Upper lobe of left lung (tissue), 6 donors: ENCODE measurements at regions not wholly inside any gene's neighbourhood (a gene's known extent, or its start where the extent isn't known, plus 50 kb on each side); places are given as distances from the start of the nearest gene placed in this dataset.

Source experiments
- ATAC-seq, 2 donors: fragments of 200-7000 bp; cut with Tn5 transposase; one replicate each; pipeline ENCODE4 v1.9.1; 2022; ENCODE audit warnings: mild to moderate bottlenecking in 2 of 2, moderate library complexity in 2 of 2; ENCODE audit not compliant: low FRiP score in 2 of 2
- DNase-seq, 2 donors: peaks; one replicate each; pipeline ENCODE4 v3.0.0-alpha.2; 2019 to 2020
- H3K27ac ChIP-seq, 4 donors: fragments of 200-600 bp; sonication (generic); one replicate each; pipeline ENCODE4 v1.5.1; 2016 to 2019
- H3K27me3 ChIP-seq, 4 donors: fragments of 200-600 bp; sonication (generic); one replicate each; pipeline ENCODE4 v1.5.1; 2017 to 2019
- H3K36me3 ChIP-seq, 4 donors: fragments of 200-600 bp; sonication (generic); one replicate each; pipeline ENCODE4 v1.5.1; 2016 to 2019
- H3K4me1 ChIP-seq, 4 donors: fragments of 200-600 bp; sonication (generic); one replicate each; pipeline ENCODE4 v1.5.1; 2018 to 2019
- H3K4me3 ChIP-seq, 4 donors: fragments of 200-600 bp; sonication (generic); one replicate each; pipeline ENCODE4 v1.5.1; 2017 to 2019; ENCODE audit warnings: mild to moderate bottlenecking in 2 of 4, moderate library complexity in 1 of 4
- H3K9me3 ChIP-seq, 4 donors: fragments of 200-600 bp; sonication (generic); one replicate each; pipeline ENCODE4 v1.5.1; 2018 to 2019
- CTCF ChIP-seq, 6 experiments: fragments of 450-650 bp in 4 of 6; fragments of 200-600 bp in 2 of 6; sonication (generic) in 2 of 6; IDR thresholded peaks; one replicate each; pipeline ENCODE4 v1.5.1; 2016 to 2019; ENCODE audit warnings: antibody characterized with exemption in 6 of 6
- EP300 ChIP-seq, 4 donors: sonication (generic); formaldehyde crosslinking; IDR thresholded peaks; one replicate each; pipeline ENCODE4 v1.5.1; 2017; ENCODE audit warnings: antibody characterized with exemption in 4 of 4, control low read depth in 2 of 4
- POLR2A ChIP-seq, 4 donors: fragments of 450-650 bp; IDR thresholded peaks; one replicate each; pipeline ENCODE4 v1.5.1; 2016 to 2017; ENCODE audit warnings: antibody characterized with exemption in 4 of 4, mild to moderate bottlenecking in 2 of 4
- POLR2AphosphoS5 ChIP-seq, 2 donors: sonication (generic); formaldehyde crosslinking; IDR thresholded peaks; one replicate each; pipeline ENCODE4 v1.5.1; 2017; ENCODE audit warnings: antibody characterized with exemption in 2 of 2
- WGBS, 2 donors: methylation state at CpG; one replicate each; pipeline ENCODE4 v1.1.5; 2017 to 2018; 5-methylcytosine and 5-hydroxymethylcytosine counted together
- donor health status: DM: no; HTN: no; CAD: no; lungs with moderate emphysema.
- donor health status: DM: no; HTN: yes; CAD: no; lungs with severe emphysema.

- no peaks in the 10 kb centered on the region for H3K9me3 ChIP-seq
- no peak for TF ChIP-seq CTCF (IDR thresholded peaks at IDR 0.05)
- TF ChIP-seq POLR2A (IDR thresholded peaks at IDR 0.05), result no peak
- TF ChIP-seq POLR2AphosphoS5 (IDR thresholded peaks at IDR 0.05), result no peak
- TF ChIP-seq EP300 (IDR thresholded peaks at IDR 0.05), result no peak
- no peak for ATAC-seq
- no peaks in the 10 kb centered on the region for H3K4me1 ChIP-seq
- no peaks in the 10 kb centered on the region for H3K36me3 ChIP-seq
- no peak overlapping the region for H3K4me3 ChIP-seq
- no peak for DNase-seq
- no peak overlapping the region for H3K27ac ChIP-seq
- H3K27me3 ChIP-seq, result no peaks in the 10 kb centered on the region
Observed at GRCh38 chr2:187679454-187679853, 125.2 kb upstream of the TFPI start.

- H3K4me1 ChIP-seq, result no peaks in the 10 kb centered on the region
- H3K9me3 ChIP-seq, result no peaks in the 10 kb centered on the region
- H3K27me3 ChIP-seq, result no peaks in the 10 kb centered on the region
- H3K4me3 ChIP-seq, result no peak overlapping the region
- WGBS, 2 donors, result 60 to 64% methylated on average over 1 of the region's 1 CpG
- TF ChIP-seq POLR2A (IDR thresholded peaks at IDR 0.05) (no peak), POLR2AphosphoS5 (IDR thresholded peaks at IDR 0.05) (no peak), CTCF (IDR thresholded peaks at IDR 0.05) (no peak), EP300 (IDR thresholded peaks at IDR 0.05) (no peak)
- ATAC-seq, result no peak
- H3K27ac ChIP-seq, result no peak overlapping the region
- DNase-seq, result no peak
- H3K36me3 ChIP-seq, result no peaks in the 10 kb centered on the region
Observed at GRCh38 chr2:187684174-187684573, 129.9 kb upstream of the TFPI start.

- TF ChIP-seq EP300 (IDR thresholded peaks at IDR 0.05) (no peak), POLR2A (IDR thresholded peaks at IDR 0.05) (no peak), POLR2AphosphoS5 (IDR thresholded peaks at IDR 0.05) (no peak), CTCF (IDR thresholded peaks at IDR 0.05) (no peak)
- 89 to 94% methylated on average over 6 of the region's 6 CpGs for WGBS, 2 donors
- H3K27ac ChIP-seq, result no peak overlapping the region
Observed at GRCh38 chr2:187686416-187687024, 132.3 kb upstream of the TFPI start.

GRCh38 chr2:187687585-187687984 lies 133.3 kb upstream of the TFPI start:
- H3K27ac ChIP-seq, result no peak overlapping the region
- H3K9me3 ChIP-seq, result no peaks in the 10 kb centered on the region
- H3K4me1 ChIP-seq, result no peaks in the 10 kb centered on the region
- no peak overlapping the region for H3K4me3 ChIP-seq
- H3K36me3 ChIP-seq, result no peaks in the 10 kb centered on the region
- TF ChIP-seq POLR2A (IDR thresholded peaks at IDR 0.05) (no peak), CTCF (IDR thresholded peaks at IDR 0.05) (no peak), POLR2AphosphoS5 (IDR thresholded peaks at IDR 0.05) (no peak), EP300 (IDR thresholded peaks at IDR 0.05) (no peak)
- no peak for DNase-seq
- ATAC-seq, result no peak
- 78 to 84% methylated on average over 2 of the region's 2 CpGs for WGBS, 2 donors
- H3K27me3 ChIP-seq, result no peaks in the 10 kb centered on the region

More at GRCh38 chr2:187686416-187687024, 132.3 kb upstream of the TFPI start:
- no peak overlapping the region for H3K4me3 ChIP-seq
- DNase-seq (no peak), ATAC-seq (no peak)
- H3K27me3 ChIP-seq, result no peaks in the 10 kb centered on the region
- H3K36me3 ChIP-seq, result no peaks in the 10 kb centered on the region
- no peaks in the 10 kb centered on the region for H3K4me1 ChIP-seq
- no peaks in the 10 kb centered on the region for H3K9me3 ChIP-seq

GRCh38 chr2:187689372-187689771 lies 135.1 kb upstream of the TFPI start:
- Histone ChIP-seq H3K4me1 (no peaks in the 10 kb centered on the region), H3K9me3 (no peaks in the 10 kb centered on the region), H3K27me3 (no peaks in the 10 kb centered on the region), H3K36me3 (no peaks in the 10 kb centered on the region), H3K27ac (no peak overlapping the region), H3K4me3 (no peak overlapping the region)
- no peak for TF ChIP-seq POLR2A (IDR thresholded peaks at IDR 0.05)
- no peak for TF ChIP-seq EP300 (IDR thresholded peaks at IDR 0.05)
- TF ChIP-seq POLR2AphosphoS5 (IDR thresholded peaks at IDR 0.05), result no peak
- no peak for TF ChIP-seq CTCF (IDR thresholded peaks at IDR 0.05)
- DNase-seq (no peak), ATAC-seq (no peak)
